Transverse colon (tissue), 4 donors: ENCODE measurements at regions not wholly inside any gene's neighbourhood (a gene's known extent, or its start where the extent isn't known, plus 50 kb on each side); places are given as distances from the start of the nearest gene placed in this dataset.

Source experiments
- DNase-seq: peaks from one replicate; pipeline ENCODE4 v3.0.0-alpha.2; 2019
- H3K27ac ChIP-seq, 4 donors: fragments of 200-600 bp; sonication (generic); 2 replicates each; pipeline ENCODE4 v1.5.1; 2016 to 2018; ENCODE audit warnings: inconsistent platforms in 4 of 4
- H3K27me3 ChIP-seq: fragments of 200-600 bp; sonication (generic); 2 replicates; pipeline ENCODE4 v1.5.1; 2017; ENCODE audit warnings: inconsistent platforms
- H3K36me3 ChIP-seq, 4 donors: fragments of 200-600 bp; sonication (generic); 2 replicates each; pipeline ENCODE4 v1.5.1; 2017 to 2019; ENCODE audit warnings: inconsistent platforms in 4 of 4
- H3K4me1 ChIP-seq, 4 donors: fragments of 200-600 bp; sonication (generic); 2 replicates each; pipeline ENCODE4 v1.5.1; 2017 to 2020; ENCODE audit warnings: inconsistent platforms in 4 of 4
- H3K4me3 ChIP-seq, 4 donors: fragments of 200-600 bp; sonication (generic); 1 replicate in 1 of 4; 2 replicates in 3 of 4; pipeline versions ENCODE4 v1.5.1 to v1.6.1; 2017 to 2019; ENCODE audit warnings: inconsistent platforms in 4 of 4
- H3K9me3 ChIP-seq, 2 donors: fragments of 200-600 bp; sonication (generic); 2 replicates each; pipeline ENCODE4 v1.5.1; 2017 to 2019; ENCODE audit warnings: inconsistent platforms in 2 of 2
- CTCF ChIP-seq, 5 experiments: fragments of 200-600 bp in 3 of 5; fragments of 450-650 bp in 2 of 5; sonication (generic) in 3 of 5; IDR thresholded peaks; 1 replicate in 2 of 5; 2 replicates in 3 of 5; pipeline ENCODE4 v1.5.1; 2016 to 2017; ENCODE audit warnings: antibody characterized with exemption in 5 of 5, inconsistent platforms in 3 of 5, mild to moderate bottlenecking in 2 of 5, moderate library complexity in 1 of 5
- EP300 ChIP-seq: sonication (generic); formaldehyde crosslinking; IDR thresholded peaks from one replicate; pipeline ENCODE4 v1.6.1; 2017; ENCODE audit warnings: antibody characterized with exemption, low read depth
- POLR2A ChIP-seq: fragments of 450-650 bp; IDR thresholded peaks from one replicate; pipeline ENCODE4 v1.6.1; 2016; ENCODE audit warnings: antibody characterized with exemption, mild to moderate bottlenecking, moderate library complexity
- POLR2AphosphoS5 ChIP-seq, 3 donors: sonication (generic); formaldehyde crosslinking; IDR thresholded peaks; one replicate each; pipeline ENCODE4 v1.6.1; 2016; ENCODE audit warnings: antibody characterized with exemption in 3 of 3
- WGBS, 2 donors: methylation state at CpG; one replicate each; pipeline ENCODE4 v1.1.5; 2018; ENCODE audit warnings: low coverage in 1 of 2; 5-methylcytosine and 5-hydroxymethylcytosine counted together
- in situ Hi-C, 4 donors: fragments of 200-750 bp; cut with MboI; loops; one replicate each; pipeline versions ENCODE4 v1.15.0 to v1.15.1; 2017; ENCODE audit warnings: low sequenced_read_pairs in 3 of 4, low pct_ligation_motif_present in 1 of 4, low pct_unique_long_range_greater_than_20kb in 1 of 4
- intact Hi-C: fragments of 100-400 bp; cut with DNase I; formaldehyde crosslinking; loops from one replicate; pipeline ENCODE4 v1.15.1; 2023; ENCODE audit warnings: low total_unique reads

GRCh38 chr7:115252461-115252860 lies 330.6 kb downstream of the MDFIC start:
- 91% methylated on average over 3 of the region's 3 CpGs; no CpG with 5 or more reads in 1 of the 2 donors for WGBS, 2 donors
- no peaks in the 10 kb centered on the region for H3K27me3 ChIP-seq
- no peak overlapping the region for H3K27ac ChIP-seq
- DNase-seq = no peak
- in situ Hi-C loops = no loop called here
- no peaks in the 10 kb centered on the region for H3K9me3 ChIP-seq
- no peak for TF ChIP-seq POLR2AphosphoS5 (IDR thresholded peaks at IDR 0.05)
- TF ChIP-seq EP300 = no peak
- TF ChIP-seq CTCF (IDR thresholded peaks at IDR 0.05) = no peak
- TF ChIP-seq POLR2A = no peak
- intact Hi-C loops = no loop called here
- no peaks in the 10 kb centered on the region for H3K4me1 ChIP-seq
- H3K4me3 ChIP-seq = no peak overlapping the region
- H3K36me3 ChIP-seq = no peaks in the 10 kb centered on the region

GRCh38 chr7:115249080-115249479 lies 327.2 kb downstream of the MDFIC start:
- H3K36me3 ChIP-seq = no peaks in the 10 kb centered on the region
- no peaks in the 10 kb centered on the region for H3K27me3 ChIP-seq
- in situ Hi-C loops = no loop called here
- H3K4me3 ChIP-seq = no peak overlapping the region
- 47 to 64% methylated on average over 1 of the region's 1 CpG for WGBS, 2 donors
- DNase-seq = no peak
- TF ChIP-seq POLR2A (no peak), EP300 (no peak), POLR2AphosphoS5 (IDR thresholded peaks at IDR 0.05) (no peak), CTCF (IDR thresholded peaks at IDR 0.05) (no peak)
- peaks cover 0 to 6% of the 10 kb centered on the region in 2 donors for H3K9me3 ChIP-seq
- H3K4me1 ChIP-seq = no peaks in the 10 kb centered on the region
- H3K27ac ChIP-seq = no peak overlapping the region
- intact Hi-C loops = no loop called here

GRCh38 chr7:115241151-115241550 lies 319.3 kb downstream of the MDFIC start:
- H3K4me3 ChIP-seq = no peak overlapping the region
- no peaks in the 10 kb centered on the region for H3K27me3 ChIP-seq
- no peaks in the 10 kb centered on the region for H3K4me1 ChIP-seq
- no peak for DNase-seq
- H3K27ac ChIP-seq = no peak overlapping the region
- no peaks in the 10 kb centered on the region for H3K36me3 ChIP-seq
- H3K9me3 ChIP-seq = peaks cover 0 to 6% of the 10 kb centered on the region in 2 donors
- in situ Hi-C loops (no loop called here), intact Hi-C loops (no loop called here)
- TF ChIP-seq CTCF (IDR thresholded peaks at IDR 0.05) (no peak), EP300 (no peak), POLR2AphosphoS5 (IDR thresholded peaks at IDR 0.05) (no peak), POLR2A (no peak)
- WGBS, 2 donors = 80 to 88% methylated on average over 1 of the region's 1 CpG

- intact Hi-C loops = no loop called here
- in situ Hi-C loops = no loop called here
- 50 to 53% methylated on average over 1 of the region's 1 CpG for WGBS, 2 donors
- DNase-seq = no peak
- no peak overlapping the region for H3K27ac ChIP-seq
- no peaks in the 10 kb centered on the region for H3K4me1 ChIP-seq
- TF ChIP-seq POLR2A (no peak), EP300 (no peak), CTCF (IDR thresholded peaks at IDR 0.05) (no peak), POLR2AphosphoS5 (IDR thresholded peaks at IDR 0.05) (no peak)
- H3K4me3 ChIP-seq = no peak overlapping the region
- H3K9me3 ChIP-seq = no peaks in the 10 kb centered on the region
- no peaks in the 10 kb centered on the region for H3K27me3 ChIP-seq
- H3K36me3 ChIP-seq = no peaks in the 10 kb centered on the region
Observed at GRCh38 chr7:115240242-115240641, 318.3 kb downstream of the MDFIC start.
